GM12878 (cell line): ENCODE measurements at regions not wholly inside any gene's neighbourhood (a gene's known extent, or its start where the extent isn't known, plus 50 kb on each side); places are given as distances from the start of the nearest gene placed in this dataset.

Source experiments
- ATAC-seq: fragments of 200-7000 bp; cut with Tn5 transposase; 3 replicates; pipeline ENCODE4 v1.9.1; 2020; ENCODE audit warnings: mild to moderate bottlenecking, moderate library complexity
- BruUV-seq: library from RNA; stranded (reverse); fragments of 400-500 nt; replicated peaks from 2 replicates; lab custom pipeline; 2021; lab: Mats Ljungman, UMichigan
- CTCF ChIA-PET: fragments of 300-600 bp; sonication (Branson Sonifier 250); formaldehyde crosslinking; extraction: SDS; loops from one replicate; lab custom pipeline; 2021; ENCODE audit warnings: inconsistent platforms; lab: Yijun Ruan, JAX
- POLR2A ChIA-PET: fragments of 350-600 bp; formaldehyde crosslinking; extraction: SDS; loops from one replicate; lab custom pipeline; 2021; ENCODE audit warnings: inconsistent platforms; lab: Charles Lee
- RAD21 ChIA-PET: fragments of 300-600 bp; sonication (Branson Sonifier 250); formaldehyde crosslinking; loops from one replicate; lab custom pipeline; 2023; ENCODE audit warnings: antibody characterized with exemption; ENCODE audit not compliant: unreplicated experiment; lab: Charles Lee
- SMC1A ChIA-PET: fragments of 300-600 bp; sonication (Branson Sonifier 250); formaldehyde crosslinking; loops from one replicate; lab custom pipeline; 2023; ENCODE audit not compliant: unreplicated experiment, uncharacterized antibody; lab: Charles Lee
- DNase-seq: peaks from one replicate; pipeline ENCODE4 v3.0.0-alpha.2; 2011; ENCODE audit warnings: low read depth, low spot score
- FAIRE-seq: peaks from 3 replicates; lab custom pipeline; 2011; peaks lifted over from hg19 to GRCh38; lab: Jason Lieb, UNC
- H2AFZ ChIP-seq: 2 replicates; pipeline ENCODE4 v1.6.0; 2011; ENCODE audit warnings: low read depth, low read length, control low read depth; ENCODE audit not compliant: control insufficient read depth
- H3K27ac ChIP-seq: 2 replicates; pipeline ENCODE4 v1.5.1; 2011; ENCODE audit warnings: control low read depth; ENCODE audit not compliant: control insufficient read depth, insufficient read depth
- H3K27me3 ChIP-seq, 2 experiments: replicated peaks in 1 of 2; 2 replicates each; pipeline versions ENCODE4 v1.6.0 to v1.6.1; 2011; ENCODE audit warnings: low read length in 1 of 2; ENCODE audit not compliant: control insufficient read depth in 2 of 2, insufficient read depth in 2 of 2
- H3K36me3 ChIP-seq, 2 experiments: 2 replicates each; pipeline ENCODE4 v1.5.1; 2011; ENCODE audit warnings: low read length in 1 of 2; ENCODE audit not compliant: control insufficient read depth in 2 of 2, insufficient read depth in 2 of 2
- H3K4me1 ChIP-seq: 2 replicates; pipeline ENCODE4 v1.6.1; 2011; ENCODE audit warnings: mild to moderate bottlenecking, low read length, moderate library complexity, mixed read lengths; ENCODE audit not compliant: control insufficient read depth, insufficient read depth
- H3K4me2 ChIP-seq: 2 replicates; pipeline ENCODE4 v1.6.0; 2011; ENCODE audit warnings: control low read depth; ENCODE audit not compliant: control insufficient read depth, insufficient read depth
- H3K4me3 ChIP-seq: fragments of 200-600 bp; sonication (generic); 2 replicates; pipeline ENCODE4 v1.5.1; 2016
- H3K79me2 ChIP-seq: 2 replicates; pipeline ENCODE4 v1.6.0; 2011; ENCODE audit warnings: low read length; ENCODE audit not compliant: control insufficient read depth, insufficient read depth
- H3K9ac ChIP-seq: 2 replicates; pipeline ENCODE4 v1.8.0; 2011; ENCODE audit warnings: low read length, control low read depth, mixed read lengths; ENCODE audit not compliant: control insufficient read depth, insufficient read depth
- H3K9me3 ChIP-seq: replicated peaks from 3 replicates; pipeline ENCODE4 v1.5.1; 2011; ENCODE audit warnings: mild to moderate bottlenecking, low read length; ENCODE audit not compliant: control insufficient read depth, insufficient read depth
- H4K20me1 ChIP-seq: 2 replicates; pipeline ENCODE4 v1.6.0; 2011; ENCODE audit not compliant: control insufficient read depth, insufficient read depth
- BCL3 ChIP-seq: IDR thresholded peaks from 2 replicates; pipeline ENCODE4 v1.6.1; 2011; ENCODE audit warnings: borderline replicate concordance, low read depth, mild to moderate bottlenecking, moderate library complexity, low read length; ENCODE audit not compliant: insufficient read depth, poor library complexity, severe bottlenecking
- BMI1 ChIP-seq: fragments of 450-650 bp; IDR thresholded peaks from 2 replicates; pipeline ENCODE4 v1.6.1; 2016; ENCODE audit warnings: mild to moderate bottlenecking, moderate library complexity, borderline replicate concordance
- EZH2 ChIP-seq: IDR thresholded peaks from 2 replicates; pipeline ENCODE4 v1.6.1; 2012; ENCODE audit warnings: low read depth, mild to moderate bottlenecking, control low read depth, inconsistent platforms, low read length, borderline replicate concordance; ENCODE audit not compliant: control insufficient read depth
- IKZF2 ChIP-seq, 2 experiments: fragments of 450-650 bp; IDR thresholded peaks; 2 replicates each; pipeline ENCODE4 v1.6.1; 2017; ENCODE audit warnings: mild to moderate bottlenecking in 2 of 2, moderate library complexity in 2 of 2
- MEF2B ChIP-seq: fragments of 450-650 bp; IDR thresholded peaks from 2 replicates; pipeline ENCODE4 v1.6.1; 2018; ENCODE audit warnings: mild to moderate bottlenecking, moderate library complexity; ENCODE audit not compliant: partially characterized antibody, poor library complexity, severe bottlenecking
- RELA ChIP-seq: fragments of 450-650 bp; IDR thresholded peaks from 2 replicates; pipeline ENCODE4 v1.8.0; 2014; ENCODE audit warnings: borderline replicate concordance; ENCODE audit not compliant: partially characterized antibody
- TBL1XR1 ChIP-seq: IDR thresholded peaks from 2 replicates; pipeline ENCODE4 v1.6.1; 2012; ENCODE audit warnings: low read depth, low read length, improper control_type of control experiment
- USF1 ChIP-seq: IDR thresholded peaks from 2 replicates; pipeline ENCODE4 v1.6.1; 2011; ENCODE audit warnings: borderline replicate concordance, low read depth, mild to moderate bottlenecking, moderate library complexity, mixed read lengths, low read length; ENCODE audit not compliant: insufficient read depth; ENCODE audit errors: extremely low read length
- ZNF217 ChIP-seq: fragments of 450-650 bp; IDR thresholded peaks from 2 replicates; pipeline ENCODE4 v1.6.1; 2017; ENCODE audit warnings: antibody characterized with exemption, mild to moderate bottlenecking
- WGBS: methylation state at CpG from one replicate; pipeline ENCODE4 v1.1.6; 2016; ENCODE audit warnings: low lambda C conversion rate; ENCODE audit not compliant: insufficient replicate concordance, insufficient coverage; ENCODE audit errors: missing lambda C conversion rate; 5-methylcytosine and 5-hydroxymethylcytosine counted together
- in situ Hi-C: fragments of 300-500 bp; cut with MboI; formaldehyde crosslinking; loops from 9 replicates; pipeline ENCODE4 v1.14.3; 2018; ENCODE audit warnings: mixed read lengths
- intact Hi-C: fragments of 100-400 bp; cut with micrococcal nuclease; formaldehyde crosslinking; loops from one replicate; pipeline ENCODE4 v1.14.2; 2022; ENCODE audit not compliant: unreplicated experiment
- TF ChIP-seq, protein P1 (sequence below): fragments of 450-650 bp; IDR thresholded peaks from 2 replicates; pipeline ENCODE4 v1.6.1; 2017; ENCODE audit warnings: mild to moderate bottlenecking
- TF ChIP-seq, protein P2 (sequence below): IDR thresholded peaks from 2 replicates; pipeline ENCODE4 v1.6.1; 2011; ENCODE audit warnings: mild to moderate bottlenecking, low read depth, low read length, moderate library complexity; ENCODE audit not compliant: insufficient replicate concordance
- TF ChIP-seq, protein P3 (sequence below): fragments of 450-650 bp; IDR thresholded peaks from 2 replicates; pipeline ENCODE4 v1.6.1; 2017; ENCODE audit warnings: mild to moderate bottlenecking, low read depth, inconsistent platforms; ENCODE audit not compliant: poor library complexity, severe bottlenecking

- no peak for TF ChIP-seq EZH2
- TF ChIP-seq, protein P1, sequence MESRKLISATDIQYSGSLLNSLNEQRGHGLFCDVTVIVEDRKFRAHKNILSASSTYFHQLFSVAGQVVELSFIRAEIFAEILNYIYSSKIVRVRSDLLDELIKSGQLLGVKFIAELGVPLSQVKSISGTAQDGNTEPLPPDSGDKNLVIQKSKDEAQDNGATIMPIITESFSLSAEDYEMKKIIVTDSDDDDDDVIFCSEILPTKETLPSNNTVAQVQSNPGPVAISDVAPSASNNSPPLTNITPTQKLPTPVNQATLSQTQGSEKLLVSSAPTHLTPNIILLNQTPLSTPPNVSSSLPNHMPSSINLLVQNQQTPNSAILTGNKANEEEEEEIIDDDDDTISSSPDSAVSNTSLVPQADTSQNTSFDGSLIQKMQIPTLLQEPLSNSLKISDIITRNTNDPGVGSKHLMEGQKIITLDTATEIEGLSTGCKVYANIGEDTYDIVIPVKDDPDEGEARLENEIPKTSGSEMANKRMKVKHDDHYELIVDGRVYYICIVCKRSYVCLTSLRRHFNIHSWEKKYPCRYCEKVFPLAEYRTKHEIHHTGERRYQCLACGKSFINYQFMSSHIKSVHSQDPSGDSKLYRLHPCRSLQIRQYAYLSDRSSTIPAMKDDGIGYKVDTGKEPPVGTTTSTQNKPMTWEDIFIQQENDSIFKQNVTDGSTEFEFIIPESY = no peak
Observed at GRCh38 chr10:108031505-108031904, 867.0 kb upstream of the SORCS1 start (continued).

GRCh38 chr10:108014902-108015177 is 850.3 kb upstream of the SORCS1 start:
- POLR2A ChIA-PET = interaction anchor here (0.7 kb wide), 1 partner anchor 37 kb away, joined by 3 read pairs; no protein-coding TSS in a partner anchor
- Histone ChIP-seq H3K36me3 (no peaks in the 10 kb centered on the region), H3K9me3 (peaks cover 2% of the 10 kb centered on the region; the same call in 2 of the 3 replicates), H3K27me3 (no peaks in the 10 kb centered on the region), H3K9ac (no peak overlapping the region), H3K4me1 (no peaks in the 10 kb centered on the region), H3K27ac (no peak overlapping the region), H3K4me3 (no peak overlapping the region), H3K4me2 (no peak overlapping the region; the same call in 1 of the 2 replicates), H3K79me2 (no peaks in the 10 kb centered on the region), H2AFZ (no peak overlapping the region), H4K20me1 (no peaks in the 10 kb centered on the region)
- no TSS peak for BruUV-seq
- peak; percentile 95 for ATAC-seq
- intact Hi-C loops = loop anchor here (5.0 kb wide), 2 partner anchors 103 to 187 kb away; no protein-coding TSS in a partner anchor
- peak; percentile 65 for DNase-seq
- in situ Hi-C loops = no loop called here
- RAD21 ChIA-PET = interaction anchor here (0.7 to 1.9 kb wide), 5 partner anchors 9 to 189 kb away, joined by 3 to 12 read pairs (median 6); no protein-coding TSS in a partner anchor
- SMC1A ChIA-PET = interaction anchor here (1.0 to 2.8 kb wide), 9 partner anchors 9 to 201 kb away, joined by 3 to 22 read pairs (median 5); no protein-coding TSS in a partner anchor
- FAIRE-seq = no peak
- WGBS = 0% methylated on average over 1 of the region's 1 CpG
- CTCF ChIA-PET = interaction anchor here (0.6 to 2.6 kb wide), 4 partner anchors 16 to 189 kb away, joined by 3 to 9 read pairs (median 4); no protein-coding TSS in a partner anchor
- TF ChIP-seq, protein P2, sequence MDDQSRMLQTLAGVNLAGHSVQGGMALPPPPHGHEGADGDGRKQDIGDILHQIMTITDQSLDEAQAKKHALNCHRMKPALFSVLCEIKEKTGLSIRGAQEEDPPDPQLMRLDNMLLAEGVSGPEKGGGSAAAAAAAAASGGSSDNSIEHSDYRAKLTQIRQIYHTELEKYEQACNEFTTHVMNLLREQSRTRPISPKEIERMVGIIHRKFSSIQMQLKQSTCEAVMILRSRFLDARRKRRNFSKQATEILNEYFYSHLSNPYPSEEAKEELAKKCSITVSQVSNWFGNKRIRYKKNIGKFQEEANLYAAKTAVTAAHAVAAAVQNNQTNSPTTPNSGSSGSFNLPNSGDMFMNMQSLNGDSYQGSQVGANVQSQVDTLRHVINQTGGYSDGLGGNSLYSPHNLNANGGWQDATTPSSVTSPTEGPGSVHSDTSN = no peak
- TF ChIP-seq ZNF217 (peak; percentile 73), USF1 (no peak), IKZF2 (IDR thresholded peaks at IDR 0.05) (peak; percentile 86 to 96), BMI1 (peak; percentile 84), TBL1XR1 (peak; percentile 48; the same call in 1 of the 2 replicates), BCL3 (peak; percentile 57), MEF2B (peak; percentile 74), RELA (no peak)
- TF ChIP-seq, protein P3, sequence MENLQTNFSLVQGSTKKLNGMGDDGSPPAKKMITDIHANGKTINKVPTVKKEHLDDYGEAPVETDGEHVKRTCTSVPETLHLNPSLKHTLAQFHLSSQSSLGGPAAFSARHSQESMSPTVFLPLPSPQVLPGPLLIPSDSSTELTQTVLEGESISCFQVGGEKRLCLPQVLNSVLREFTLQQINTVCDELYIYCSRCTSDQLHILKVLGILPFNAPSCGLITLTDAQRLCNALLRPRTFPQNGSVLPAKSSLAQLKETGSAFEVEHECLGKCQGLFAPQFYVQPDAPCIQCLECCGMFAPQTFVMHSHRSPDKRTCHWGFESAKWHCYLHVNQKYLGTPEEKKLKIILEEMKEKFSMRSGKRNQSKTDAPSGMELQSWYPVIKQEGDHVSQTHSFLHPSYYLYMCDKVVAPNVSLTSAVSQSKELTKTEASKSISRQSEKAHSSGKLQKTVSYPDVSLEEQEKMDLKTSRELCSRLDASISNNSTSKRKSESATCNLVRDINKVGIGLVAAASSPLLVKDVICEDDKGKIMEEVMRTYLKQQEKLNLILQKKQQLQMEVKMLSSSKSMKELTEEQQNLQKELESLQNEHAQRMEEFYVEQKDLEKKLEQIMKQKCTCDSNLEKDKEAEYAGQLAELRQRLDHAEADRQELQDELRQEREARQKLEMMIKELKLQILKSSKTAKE = peak; percentile 25
